ENCODE measurements at regions not wholly inside any gene's neighbourhood (a gene's known extent, or its start where the extent isn't known, plus 50 kb on each side); places are given as distances from the start of the nearest gene placed in this dataset.
"Not testable (repeated sequence)": the region's sequence is repeated elsewhere in the genome, so short reads cannot be mapped to it uniquely, and the experiment has no call there.

- DNase-seq (ENCODE audit: low spot score) = no peak
Measured at GRCh38 chr15:34651997-34652725, 68.7 kb upstream of the GOLGA8B start.

GRCh38 chr15:34650177-34650576 is 66.7 kb upstream of the GOLGA8B start:
- no peak for DNase-seq (ENCODE audit: low spot score)

GRCh38 chr15:34648294-34648631 is 64.8 kb upstream of the GOLGA8B start:
- DNase-seq (ENCODE audit: low spot score) = no peak

- no peak for DNase-seq (ENCODE audit: low spot score)
Measured at GRCh38 chr15:34647569-34648293, 64.3 kb upstream of the GOLGA8B start.

- no peak for DNase-seq (ENCODE audit: low spot score)
Measured at GRCh38 chr15:34646918-34647317, 63.5 kb upstream of the GOLGA8B start.

- DNase-seq (ENCODE audit: low spot score) = no peak
Measured at GRCh38 chr15:34644851-34645250, 61.4 kb upstream of the GOLGA8B start.

GRCh38 chr15:34644061-34644460 is 60.6 kb upstream of the GOLGA8B start:
- no peak for DNase-seq (ENCODE audit: low spot score)

- no peak for DNase-seq (ENCODE audit: low spot score)
Measured at GRCh38 chr15:34642247-34642646, 58.8 kb upstream of the GOLGA8B start.

- DNase-seq (ENCODE audit: low spot score) = no peak
Measured at GRCh38 chr15:34640661-34641060, 57.2 kb upstream of the GOLGA8B start.

- DNase-seq (ENCODE audit: low spot score) = no peak
Measured at GRCh38 chr15:34637305-34637704, 53.9 kb upstream of the GOLGA8B start.

GRCh38 chr15:34633602-34634001 is 50.2 kb upstream of the GOLGA8B start:
- DNase-seq (ENCODE audit: low spot score) = not testable (repeated sequence)
